GM19463 (cell line): ENCODE measurements at regions not wholly inside any gene's neighbourhood (a gene's known extent, or its start where the extent isn't known, plus 50 kb on each side); places are given as distances from the start of the nearest gene placed in this dataset.

Source experiments
- ATAC-seq: cut with Tn5 transposase; IDR thresholded peaks from one replicate; pipeline ENCODE4 v1.9.1; 2021; ENCODE audit warnings: mild to moderate bottlenecking, moderate library complexity; ENCODE audit not compliant: unreplicated experiment

DNA sequence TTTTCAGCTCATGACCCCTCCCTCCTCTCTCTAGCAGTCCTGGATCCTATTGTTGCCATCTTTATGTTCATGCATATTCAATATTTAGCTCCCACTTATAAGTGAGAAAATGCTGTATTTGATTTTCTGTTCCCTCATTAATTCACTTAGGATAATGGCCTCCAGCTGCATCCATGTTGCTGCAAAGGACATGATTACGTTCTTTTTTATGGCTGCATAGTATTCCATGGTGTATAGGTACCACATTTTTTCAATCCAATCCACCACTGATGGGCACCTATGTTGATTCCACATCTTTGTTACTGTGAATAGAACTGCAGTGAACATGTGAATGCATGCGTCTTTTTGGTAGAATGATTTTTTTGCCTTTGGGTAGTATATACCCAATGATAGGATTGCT is 188.4 kb downstream of the FOXL1 start:
- ATAC-seq: no peak

DNA sequence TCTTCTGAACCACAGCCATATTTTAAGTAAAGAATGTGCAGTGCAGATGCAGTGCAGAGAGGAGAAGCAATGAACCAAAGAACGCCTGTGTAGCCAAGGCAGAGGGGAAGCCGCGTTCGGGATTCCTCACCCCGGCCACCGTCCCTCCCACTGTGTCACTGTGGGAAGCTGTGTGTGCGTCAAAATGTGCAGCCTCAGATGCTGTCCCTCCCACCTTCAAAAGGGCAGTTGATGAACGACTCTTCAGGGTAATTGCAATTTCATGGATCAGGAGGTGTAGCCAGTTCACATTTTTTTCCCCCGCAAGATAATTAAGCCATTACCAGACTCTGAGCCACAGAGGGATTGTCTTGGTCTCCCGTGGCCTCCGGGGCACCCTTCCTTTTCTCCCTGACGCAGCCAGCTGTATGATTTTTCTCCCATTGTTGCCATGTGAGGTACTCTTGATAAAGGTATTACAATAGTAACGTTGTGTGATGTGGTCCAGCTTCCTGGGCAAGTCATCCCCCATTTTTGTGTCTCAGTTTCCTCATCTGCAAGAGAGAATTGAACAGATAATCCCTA is 190.0 kb downstream of the FOXL1 start:
- no peak for ATAC-seq

DNA sequence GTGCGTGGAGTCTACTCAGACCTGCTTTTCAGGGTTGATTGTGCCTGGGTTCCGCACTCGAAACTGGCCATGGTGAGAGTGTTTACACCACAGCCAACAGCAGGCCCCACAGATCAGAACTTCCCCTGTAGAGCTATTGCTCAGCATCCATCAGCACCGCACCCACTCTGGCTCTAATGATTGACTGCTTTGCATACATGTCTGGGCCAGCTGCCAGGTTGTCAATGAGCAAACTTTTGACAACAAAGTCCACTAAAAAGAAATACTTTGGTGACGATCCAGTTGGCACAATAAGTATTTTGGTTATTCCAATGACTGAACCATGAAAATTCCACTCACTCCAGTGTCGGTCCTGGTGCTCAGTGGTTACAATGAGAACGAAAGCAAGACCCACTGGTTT is 190.7 kb downstream of the FOXL1 start:
- peak; percentile 61 for ATAC-seq

DNA sequence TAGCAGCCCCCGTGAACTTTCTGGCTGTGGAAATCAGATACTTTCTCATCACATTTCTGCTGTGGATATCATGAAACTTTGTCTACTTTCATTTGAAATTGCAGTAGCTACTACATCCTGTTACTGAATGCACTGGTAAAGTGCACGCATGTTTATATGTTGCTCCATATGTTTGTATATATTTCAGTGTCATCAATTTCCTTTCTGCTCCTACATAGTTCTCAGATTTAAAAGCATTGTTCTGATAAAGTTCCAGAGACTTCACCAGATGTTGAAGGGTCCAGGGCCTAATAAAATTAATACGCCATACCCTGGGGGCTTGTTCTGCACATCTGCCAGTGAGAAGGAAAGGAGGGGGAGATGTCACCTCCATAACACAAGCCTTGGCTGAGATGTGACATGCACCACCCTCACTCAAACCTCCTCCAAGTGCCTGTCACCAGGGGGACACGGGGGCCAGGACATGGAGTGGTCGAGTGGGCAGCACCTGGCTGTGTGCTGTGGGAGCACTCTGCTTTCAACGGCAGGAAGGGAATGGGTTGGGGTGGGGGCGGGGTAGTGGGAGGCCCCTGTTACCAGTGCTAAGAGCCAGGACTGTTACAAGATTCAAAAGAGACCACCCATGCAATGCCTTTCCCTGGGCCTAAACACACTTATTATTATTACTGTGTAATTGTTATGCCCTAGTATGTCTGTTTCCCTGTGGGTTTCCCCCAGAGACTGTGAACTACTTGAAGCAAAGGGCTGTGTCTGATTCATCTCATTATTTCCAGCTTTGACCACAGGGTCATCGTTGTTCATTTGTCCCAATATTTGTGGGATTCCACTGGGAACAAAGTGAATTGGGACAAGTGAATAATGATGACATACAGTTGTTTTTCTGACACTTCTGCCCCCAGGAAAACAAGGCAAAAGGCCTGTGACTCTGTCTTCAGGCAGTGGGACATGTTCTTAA is 193.4 kb downstream of the FOXL1 start:
- ATAC-seq: no peak

DNA sequence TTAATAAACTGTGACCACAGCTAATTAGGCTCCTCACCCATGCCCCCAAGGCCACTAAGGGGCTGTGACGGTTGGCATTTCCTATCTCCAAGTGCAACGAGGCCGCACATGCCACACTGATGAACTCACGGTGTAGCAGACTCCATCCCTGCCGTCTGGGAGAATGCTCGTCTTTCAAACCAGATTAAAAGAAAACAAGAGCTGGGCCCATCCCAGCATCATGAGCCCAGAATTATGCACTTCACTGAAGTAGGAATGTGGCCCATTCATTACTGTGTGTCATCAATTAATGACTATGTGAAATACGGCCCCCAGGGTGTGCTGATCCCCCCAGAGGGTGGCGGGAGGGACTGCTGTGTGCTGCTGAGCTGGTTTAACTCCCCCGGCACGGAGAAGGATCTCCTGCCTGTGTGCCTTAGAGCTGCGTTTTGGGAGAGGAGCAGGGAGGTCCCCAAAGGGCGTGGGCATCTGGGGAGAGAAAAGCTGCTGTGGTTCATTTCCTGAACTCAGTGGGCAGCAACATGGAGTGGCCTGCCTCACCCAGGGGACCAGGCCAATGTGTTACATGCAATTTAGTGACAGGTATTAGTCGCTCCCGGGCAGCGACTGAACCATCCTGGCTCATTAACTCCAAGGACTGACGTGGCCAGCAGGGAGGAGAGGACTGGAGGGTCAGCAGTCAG is 194.5 kb downstream of the FOXL1 start:
- ATAC-seq: no peak

DNA sequence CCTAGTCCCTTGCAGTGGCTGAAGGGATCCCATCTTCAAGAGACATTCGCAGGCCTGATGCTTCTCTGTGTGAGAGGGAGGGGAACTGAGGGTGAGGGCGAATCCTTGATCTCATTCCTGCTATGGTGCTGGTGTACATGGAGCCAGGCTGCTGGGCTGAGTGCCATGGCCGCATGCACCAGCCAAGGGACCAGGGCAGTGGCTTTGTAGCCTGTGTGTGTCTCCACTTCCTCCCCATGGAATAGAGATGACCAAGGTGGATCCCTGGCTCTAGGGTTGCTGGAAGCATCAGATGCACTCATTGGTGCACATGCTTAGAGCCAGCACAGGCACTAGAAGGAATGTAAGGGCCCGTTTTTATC is 195.0 kb downstream of the FOXL1 start:
- ATAC-seq: no peak

DNA sequence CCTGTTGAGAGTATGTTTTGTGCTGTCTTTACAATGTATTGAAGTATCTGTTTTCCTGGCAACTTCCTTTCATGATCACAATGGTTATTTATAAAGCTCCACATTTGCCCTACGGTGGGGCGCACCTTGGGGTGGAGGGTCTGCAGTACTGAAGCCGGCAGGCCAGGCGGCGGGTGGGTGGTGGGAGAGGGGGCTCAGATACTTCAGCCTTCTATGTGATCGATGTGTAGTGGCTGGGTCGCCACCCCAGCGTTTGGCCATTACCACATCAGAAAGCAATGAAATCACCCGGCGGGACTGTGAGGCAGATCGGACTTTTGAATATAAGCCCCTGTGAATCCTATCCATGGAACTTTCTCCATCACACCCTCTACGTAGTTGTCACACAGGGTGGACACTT is 196.6 kb downstream of the FOXL1 start:
- ATAC-seq: no peak

DNA sequence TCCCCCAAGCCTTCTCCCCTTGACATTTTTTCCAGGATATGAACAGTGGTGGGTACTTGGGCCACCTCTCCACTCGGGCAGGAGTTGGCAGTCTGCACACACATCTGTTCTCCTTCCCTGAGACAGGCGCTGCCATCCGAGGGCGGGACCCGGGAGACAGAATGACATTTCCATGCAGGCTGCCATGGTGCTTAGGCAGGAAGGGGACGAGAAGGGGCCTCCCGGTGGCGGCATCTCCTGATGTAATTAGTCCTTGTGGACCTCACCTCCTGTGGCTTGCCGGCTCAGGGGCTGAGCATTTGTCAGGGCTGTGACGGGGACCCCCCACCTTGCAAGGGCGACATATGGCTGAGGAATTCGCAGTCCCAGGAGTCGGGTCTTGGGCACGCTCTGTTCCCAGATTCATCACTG is 197.2 kb downstream of the FOXL1 start:
- no peak for ATAC-seq

DNA sequence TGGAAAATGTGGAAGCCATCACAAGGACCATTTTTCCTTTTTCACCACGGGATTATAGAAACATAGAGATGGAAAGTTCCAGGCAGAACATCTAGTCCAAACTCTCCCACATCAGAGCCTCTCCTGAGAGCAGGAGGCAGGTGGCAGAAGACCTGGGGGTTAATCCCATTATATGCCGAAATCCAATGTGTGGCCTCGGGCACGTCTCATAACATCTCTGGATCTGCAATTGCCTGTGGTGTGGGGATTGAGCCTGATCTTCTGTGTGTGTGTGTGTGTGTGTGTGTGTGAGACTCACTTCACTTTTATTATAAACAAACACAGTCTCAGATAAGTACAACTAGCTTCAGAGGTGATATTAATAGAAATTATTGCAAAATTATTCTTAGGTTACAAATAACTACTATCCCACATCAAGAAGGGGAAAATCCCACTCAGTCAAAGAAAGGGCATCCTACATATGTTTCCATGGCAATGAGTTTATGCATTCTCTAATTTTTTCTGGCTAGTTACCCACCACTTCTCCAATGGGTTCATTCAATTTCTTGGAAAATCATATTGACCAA is 199.1 kb downstream of the FOXL1 start:
- no peak for ATAC-seq

DNA sequence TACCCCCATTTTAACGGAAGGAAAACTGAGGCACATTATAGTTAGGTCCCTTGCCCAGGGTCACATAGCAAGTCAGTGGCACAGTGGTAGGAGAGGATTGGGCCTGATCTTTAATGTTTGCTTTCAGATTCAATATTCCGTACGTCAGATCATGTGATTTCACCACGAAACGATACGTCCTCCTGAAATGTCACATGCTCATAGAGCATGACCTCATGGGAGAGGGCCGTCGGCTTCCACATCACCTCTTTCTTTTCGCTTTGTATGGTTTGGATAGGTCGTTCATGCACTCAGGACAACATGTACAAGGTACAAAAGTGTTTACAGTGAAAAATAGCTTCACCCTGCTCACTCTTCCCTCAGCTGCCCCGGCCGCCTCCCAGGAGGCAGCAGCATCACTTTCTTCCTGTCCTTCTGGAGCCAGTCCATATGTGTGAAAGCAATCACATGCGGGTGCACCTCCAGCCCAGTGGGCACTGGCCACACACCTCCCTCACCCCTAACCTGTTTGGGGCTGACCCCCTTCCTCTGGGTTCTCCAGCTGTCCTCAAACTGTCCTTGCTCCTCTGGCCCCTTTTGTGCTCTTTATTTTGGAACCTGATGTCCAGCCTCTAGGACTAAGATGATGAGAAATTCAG is 199.9 kb downstream of the FOXL1 start:
- ATAC-seq: no peak

DNA sequence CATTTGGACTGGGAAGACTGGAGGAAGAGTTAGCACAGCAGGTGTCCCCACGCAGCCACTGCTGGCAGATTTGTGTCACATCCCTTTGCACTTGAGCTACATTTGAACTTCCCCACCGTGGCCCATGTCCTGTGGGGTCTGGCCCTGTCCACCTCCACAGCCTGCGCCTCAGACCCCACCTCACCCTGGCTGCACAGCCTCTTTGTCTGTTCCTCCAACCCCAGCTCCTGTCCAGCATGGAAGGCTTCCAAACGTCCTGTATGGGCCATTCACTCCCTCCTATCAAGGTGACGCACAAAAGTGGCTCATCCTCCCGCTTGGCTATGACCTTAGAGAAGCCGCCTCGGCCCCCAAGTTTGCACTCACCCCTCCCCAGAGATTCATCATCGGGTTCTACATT is 200.6 kb downstream of the FOXL1 start:
- no peak for ATAC-seq

DNA sequence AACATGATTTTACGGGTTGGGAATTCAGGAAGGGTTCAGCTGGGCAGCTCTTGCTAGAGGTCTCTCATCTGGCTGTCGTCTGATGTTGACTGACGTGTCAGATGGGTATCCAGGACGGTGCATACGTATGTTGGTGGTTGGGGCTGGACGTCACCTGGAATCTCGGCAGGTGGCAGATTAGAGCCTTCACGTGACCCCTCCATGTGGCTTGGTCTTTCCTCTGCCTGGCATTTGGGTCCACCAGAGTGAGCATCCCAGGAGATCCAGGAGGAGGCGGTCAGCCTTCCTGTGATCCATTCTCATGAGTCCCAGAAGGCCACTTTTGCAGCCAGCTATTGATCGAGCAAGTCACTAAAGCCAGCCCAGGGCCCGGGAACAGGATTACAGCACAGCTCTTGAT is 202.7 kb downstream of the FOXL1 start:
- no peak for ATAC-seq

DNA sequence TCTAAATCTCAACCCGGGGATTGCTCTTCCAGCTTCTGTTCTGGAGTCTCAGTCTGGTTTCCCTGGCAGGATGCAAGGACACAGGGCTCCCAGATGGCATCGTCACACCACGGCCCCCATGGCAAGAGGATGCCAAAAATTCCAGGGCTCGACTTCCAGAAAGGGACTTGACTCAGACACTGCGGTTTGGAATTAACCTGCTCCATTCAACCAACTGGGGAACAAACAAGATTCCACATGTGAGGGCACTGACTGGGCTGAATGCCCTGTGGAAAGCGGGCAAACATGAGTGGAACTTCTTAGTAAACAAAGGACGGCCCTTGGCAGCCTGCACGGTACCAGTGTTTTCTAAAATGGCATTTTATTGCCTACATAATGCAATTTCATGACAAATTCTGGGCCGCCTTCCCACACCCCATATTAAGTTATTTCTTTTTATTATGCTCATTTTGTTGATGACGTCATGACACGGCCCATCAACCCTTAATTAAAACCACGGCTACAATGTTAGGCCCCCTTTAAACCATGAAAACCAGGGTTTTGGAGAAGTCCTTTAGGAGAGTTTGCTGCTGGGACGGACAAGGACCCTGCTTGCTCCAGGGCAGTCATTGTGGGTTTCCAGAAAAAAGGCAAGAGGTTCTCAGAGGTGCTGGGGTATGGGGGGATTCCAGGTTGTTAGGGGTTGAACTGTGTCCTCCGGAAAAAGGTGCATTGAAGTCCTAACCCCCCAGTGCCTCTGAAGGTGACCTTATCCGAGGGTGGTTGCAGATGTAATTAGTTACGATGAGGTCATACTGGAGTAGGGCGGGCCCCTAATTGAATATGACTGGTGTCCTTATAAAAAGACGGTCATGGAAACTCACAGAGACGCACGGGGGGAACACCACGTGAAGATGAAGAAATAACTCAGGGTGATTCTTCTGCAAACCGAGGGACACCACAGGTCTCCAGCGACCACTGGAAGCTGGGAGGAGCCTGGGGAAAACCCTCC is 205.6 kb downstream of the FOXL1 start:
- no peak for ATAC-seq

DNA sequence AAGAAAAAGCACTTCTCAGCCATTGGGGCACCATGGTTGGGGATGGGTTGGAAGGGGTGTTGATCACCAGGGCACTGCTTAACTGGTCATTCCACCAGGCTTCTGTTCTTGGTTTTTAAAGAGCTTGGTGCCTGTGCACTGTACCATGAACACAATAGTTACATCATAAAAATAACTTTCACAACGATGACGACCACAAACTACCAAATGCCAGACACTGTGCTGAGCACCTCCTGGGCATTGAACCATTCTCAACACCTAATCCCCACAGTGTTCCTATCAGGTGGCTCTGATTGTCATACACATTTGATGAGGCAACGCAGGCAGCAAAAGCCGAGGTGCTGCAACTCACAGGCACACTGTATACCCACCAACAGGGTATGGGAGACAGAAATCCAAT is 208.0 kb downstream of the FOXL1 start:
- ATAC-seq: no peak

DNA sequence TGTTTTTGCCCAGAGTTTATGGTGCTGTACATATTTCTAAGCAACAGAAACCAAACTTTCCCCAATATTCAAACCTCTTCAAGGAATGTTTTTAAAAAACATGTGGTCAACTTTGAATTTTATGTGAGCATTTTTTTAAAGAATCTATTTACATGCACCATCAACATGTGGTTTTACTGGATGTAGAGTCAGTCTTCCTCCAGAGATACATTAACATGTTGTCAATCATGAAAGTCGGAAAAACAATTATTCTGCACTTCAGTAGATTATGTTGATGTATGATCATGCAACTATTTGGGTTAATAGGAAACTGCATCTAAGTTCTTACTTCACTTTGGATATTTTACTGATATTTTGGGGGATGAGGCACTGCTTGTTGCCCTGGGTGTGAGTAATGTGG is 208.6 kb downstream of the FOXL1 start:
- ATAC-seq: no peak

DNA sequence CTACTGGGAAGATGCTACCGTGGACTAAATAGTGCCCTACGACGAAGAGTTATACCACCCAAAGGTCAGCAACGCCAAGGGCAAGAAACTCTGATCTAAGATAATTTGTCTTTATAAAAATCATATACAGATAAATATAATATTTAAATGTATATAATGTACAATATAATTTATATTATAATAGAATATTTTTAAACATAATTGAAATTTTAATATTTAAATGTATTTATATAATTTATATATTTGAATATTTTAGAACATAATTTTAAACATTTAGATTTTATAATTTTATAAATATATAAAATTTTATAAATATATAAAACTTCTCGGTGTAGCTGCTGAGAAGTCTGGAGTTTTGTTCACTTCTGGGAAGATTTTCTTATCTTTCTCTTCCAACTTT is 209.2 kb downstream of the FOXL1 start:
- ATAC-seq: no peak

DNA sequence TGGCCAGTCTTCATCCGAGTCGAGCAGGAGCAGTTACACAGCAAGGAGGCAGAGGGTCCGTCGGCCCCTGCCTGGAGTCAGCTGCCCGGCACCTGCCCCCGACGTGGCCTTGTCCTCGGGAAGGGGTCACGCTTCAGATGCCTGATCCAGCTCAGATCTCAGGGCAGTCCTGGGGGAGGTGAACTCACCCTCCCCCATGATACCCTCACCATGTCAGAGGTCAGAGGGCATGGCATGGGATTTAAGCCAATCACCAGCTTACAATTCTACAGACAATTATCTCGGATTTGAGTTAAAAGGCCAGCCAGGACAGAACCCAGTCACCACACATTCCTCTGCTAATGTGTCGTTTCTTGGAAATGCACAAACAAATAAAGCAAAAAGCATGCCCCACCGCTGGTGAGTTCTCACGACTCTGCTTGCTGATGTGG is 211.3 kb downstream of the FOXL1 start:
- ATAC-seq: no peak

DNA sequence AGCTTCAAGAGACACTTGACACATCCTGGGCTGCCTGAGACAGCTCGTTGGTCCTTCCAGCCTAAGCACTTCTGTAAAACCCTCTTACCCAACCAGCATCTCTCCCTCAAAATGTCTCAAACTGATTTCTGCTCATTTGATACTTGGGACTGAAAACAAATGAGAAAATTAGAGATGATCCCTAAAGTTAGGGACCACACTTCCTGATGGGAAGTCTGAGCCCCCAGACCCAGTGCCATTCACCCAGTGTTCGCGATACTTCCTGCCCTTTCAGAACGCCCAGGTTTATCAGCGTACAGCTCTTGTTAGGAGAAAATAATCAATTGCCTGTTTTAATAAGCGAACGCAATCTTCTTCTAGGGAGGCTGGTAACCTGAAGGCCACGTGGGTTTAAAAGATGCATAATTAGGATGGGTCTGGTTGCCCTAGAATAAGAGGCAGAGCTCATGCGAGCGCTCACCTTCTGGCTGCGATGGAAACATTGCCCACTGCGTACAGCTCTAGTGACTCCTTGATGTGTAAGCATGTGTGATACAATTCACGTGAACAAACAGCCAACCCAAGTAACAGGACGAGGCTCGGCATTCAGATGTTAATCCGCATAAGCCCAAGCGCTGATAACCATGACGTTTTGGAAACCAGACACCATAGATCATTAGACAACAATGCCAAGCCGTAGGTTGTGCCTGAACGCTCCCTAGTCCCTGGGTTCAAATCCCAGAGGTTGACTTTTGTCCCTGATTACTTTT is 213.1 kb downstream of the FOXL1 start:
- no peak for ATAC-seq

DNA sequence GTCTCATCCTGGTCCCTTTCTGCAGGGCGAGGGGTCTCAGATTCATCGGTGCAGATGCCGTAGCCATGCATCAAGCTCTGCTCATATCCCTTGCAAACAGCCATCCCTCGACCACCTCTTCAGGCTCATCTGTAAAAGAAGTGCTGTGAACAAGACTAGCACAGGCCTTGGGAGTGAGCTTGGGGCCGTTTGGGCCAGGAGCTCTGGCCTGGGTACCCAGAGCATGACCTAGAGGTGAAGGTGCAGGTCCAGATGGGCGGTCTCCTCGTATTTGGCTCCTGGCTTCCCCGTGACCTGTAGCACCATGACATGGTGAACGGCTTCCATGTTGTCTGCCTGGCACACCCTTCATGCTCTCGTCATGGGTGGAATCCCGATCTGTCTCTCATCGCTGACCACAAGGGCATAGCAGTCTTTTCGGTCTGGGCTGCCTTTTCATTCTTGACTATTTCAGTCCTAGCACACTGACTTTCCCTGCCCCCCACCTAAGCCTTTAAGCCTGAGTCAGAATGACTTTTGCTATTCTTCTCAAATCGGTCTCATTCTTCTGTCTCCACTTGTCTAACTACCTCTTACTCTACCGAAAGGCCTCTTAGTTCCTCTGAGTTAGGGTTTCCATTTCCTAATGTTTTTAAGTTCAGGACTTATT is 216.0 kb downstream of the FOXL1 start:
- ATAC-seq: no peak
